GM19023 (cell line): ENCODE measurements at regions not wholly inside any gene's neighbourhood (a gene's known extent, or its start where the extent isn't known, plus 50 kb on each side); places are given as distances from the start of the nearest gene placed in this dataset.
"Not testable (repeated sequence)": the region's sequence is repeated elsewhere in the genome, so short reads cannot be mapped to it uniquely, and the experiment has no call there.

Experiments
- ATAC-seq: cut with Tn5 transposase; IDR thresholded peaks from one replicate; pipeline ENCODE4 v1.9.1; 2021; ENCODE audit warnings: mild to moderate bottlenecking, moderate library complexity; ENCODE audit not compliant: unreplicated experiment

GRCh38 chr21:17396948-17397347, 115.9 kb upstream of the CXADR start:
- ATAC-seq: no peak

GRCh38 chr21:17397703-17398102, 115.1 kb upstream of the CXADR start:
- no peak for ATAC-seq

- not testable (repeated sequence) for ATAC-seq
These were observed 113.9 kb upstream of the CXADR start for GRCh38 chr21:17398954-17399353.

GRCh38 chr21:17402937-17403336, 109.9 kb upstream of the CXADR start:
- no peak for ATAC-seq

GRCh38 chr21:17406202-17406601, 106.6 kb upstream of the CXADR start:
- ATAC-seq: no peak

GRCh38 chr21:17414766-17415165, 98.1 kb upstream of the CXADR start:
- no peak for ATAC-seq

- ATAC-seq: no peak
These were observed 96.7 kb upstream of the CXADR start for GRCh38 chr21:17416139-17416538.

GRCh38 chr21:17422931-17423330, 89.9 kb upstream of the CXADR start:
- ATAC-seq: no peak

- ATAC-seq: no peak
These were observed 85.7 kb upstream of the CXADR start for GRCh38 chr21:17427157-17427556.

- ATAC-seq: peak; percentile 94
These were observed 84.9 kb upstream of the CXADR start for GRCh38 chr21:17427831-17428483.

GRCh38 chr21:17428484-17428869, 84.4 kb upstream of the CXADR start:
- ATAC-seq: peak; percentile 58

GRCh38 chr21:17428980-17429379, 83.9 kb upstream of the CXADR start:
- no peak for ATAC-seq

GRCh38 chr21:17429936-17430335, 82.9 kb upstream of the CXADR start:
- no peak for ATAC-seq

GRCh38 chr21:17432732-17433057, 80.1 kb upstream of the CXADR start:
- no peak for ATAC-seq

- no peak for ATAC-seq
These were observed 79.1 kb upstream of the CXADR start for GRCh38 chr21:17433730-17434129.

GRCh38 chr21:17435565-17436543, 77.0 kb upstream of the CXADR start:
- ATAC-seq: no peak

- no peak for ATAC-seq
These were observed 76.2 kb upstream of the CXADR start for GRCh38 chr21:17436626-17437111.

GRCh38 chr21:17438635-17439034, 74.2 kb upstream of the CXADR start:
- no peak for ATAC-seq

GRCh38 chr21:17440969-17441368, 71.9 kb upstream of the CXADR start:
- no peak for ATAC-seq

GRCh38 chr21:17441370-17441769, 71.5 kb upstream of the CXADR start:
- no peak for ATAC-seq

- no peak for ATAC-seq
These were observed 70.7 kb upstream of the CXADR start for GRCh38 chr21:17442165-17442564.

- no peak for ATAC-seq
These were observed 68.0 kb upstream of the CXADR start for GRCh38 chr21:17444828-17445227.
